ENCODE measurements at regions not wholly inside any gene's neighbourhood (a gene's known extent, or its start where the extent isn't known, plus 50 kb on each side); places are given as distances from the start of the nearest gene placed in this dataset.

DNA sequence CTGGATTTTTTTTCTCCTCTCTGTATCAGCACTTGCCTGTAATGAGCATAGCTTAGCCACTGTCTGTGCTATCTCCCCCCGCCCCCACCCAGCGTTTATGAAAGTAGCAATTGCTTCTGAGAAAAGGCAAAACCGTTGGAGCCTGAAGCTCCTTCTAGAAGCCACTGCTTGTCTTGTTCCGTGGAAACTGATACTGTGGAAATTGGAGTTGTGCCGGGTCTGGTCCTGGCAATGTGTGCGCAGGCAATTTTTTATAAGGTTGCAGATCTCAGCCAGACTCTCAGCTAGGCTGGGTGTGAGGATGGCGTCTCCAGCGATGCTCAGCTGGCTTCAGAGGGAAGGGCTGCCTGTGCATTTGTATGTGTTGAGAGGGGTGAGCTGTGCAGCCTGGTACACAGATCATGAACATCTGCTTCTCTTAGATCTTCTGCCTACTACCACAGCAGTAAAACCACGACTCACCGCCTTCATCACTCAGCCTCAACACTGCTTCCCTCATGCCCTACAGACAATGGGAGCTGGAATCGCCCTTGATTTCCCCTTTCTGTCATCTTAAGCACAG lies 72.4 kb upstream of the GTSF1L start:
- DNase-seq, result no peak

GRCh38 chr20:43798291-43799149 lies 71.7 kb upstream of the GTSF1L start:
- no peak for DNase-seq

- DNase-seq, result no peak
These were observed 67.5 kb upstream of the GTSF1L start for GRCh38 chr20:43794326-43794725.

DNA sequence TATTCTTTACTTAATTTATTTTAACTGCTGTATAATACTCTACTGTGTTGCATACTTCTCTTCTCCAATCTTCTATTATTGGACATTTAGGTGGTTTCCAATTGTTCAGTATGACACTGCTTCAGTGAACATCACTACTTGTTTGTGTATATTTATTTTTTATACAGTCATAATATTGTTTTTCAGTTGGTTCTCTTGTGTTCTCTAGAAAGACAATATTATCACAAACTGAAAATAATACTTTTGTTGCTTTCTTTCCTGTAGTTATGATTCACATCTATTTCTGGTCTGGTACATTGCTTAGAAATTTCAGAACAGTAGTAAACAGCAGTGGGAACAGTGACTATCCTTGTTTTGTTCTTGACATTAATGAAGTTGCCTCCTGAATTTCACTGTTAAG lies 62.8 kb upstream of the GTSF1L start:
- DNase-seq, result no peak

- no peak for DNase-seq
These were observed 61.1 kb upstream of the GTSF1L start for GRCh38 chr20:43787937-43788336.

DNA sequence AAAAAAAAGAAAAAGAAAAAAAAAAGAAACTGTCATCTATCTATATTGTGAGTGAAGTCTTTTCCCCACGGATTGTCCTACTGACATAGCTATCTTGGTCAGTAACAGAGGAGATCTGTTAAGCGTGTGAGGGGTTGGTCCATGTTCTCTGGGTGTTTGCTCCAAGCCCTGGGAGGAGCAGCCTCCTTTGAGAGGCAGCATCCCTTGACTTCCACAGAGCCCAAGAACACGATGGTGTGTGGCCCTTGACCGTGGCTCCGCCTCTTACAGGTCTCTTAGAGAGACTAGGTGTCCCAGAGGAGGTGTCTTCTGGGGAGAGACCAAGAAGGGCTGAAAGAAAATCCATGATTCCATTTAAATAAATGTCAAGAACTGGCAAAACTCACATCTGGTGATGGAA lies 60.1 kb upstream of the GTSF1L start:
- DNase-seq, result no peak

GRCh38 chr20:43781215-43781614 lies 54.4 kb upstream of the GTSF1L start:
- no peak for DNase-seq

DNA sequence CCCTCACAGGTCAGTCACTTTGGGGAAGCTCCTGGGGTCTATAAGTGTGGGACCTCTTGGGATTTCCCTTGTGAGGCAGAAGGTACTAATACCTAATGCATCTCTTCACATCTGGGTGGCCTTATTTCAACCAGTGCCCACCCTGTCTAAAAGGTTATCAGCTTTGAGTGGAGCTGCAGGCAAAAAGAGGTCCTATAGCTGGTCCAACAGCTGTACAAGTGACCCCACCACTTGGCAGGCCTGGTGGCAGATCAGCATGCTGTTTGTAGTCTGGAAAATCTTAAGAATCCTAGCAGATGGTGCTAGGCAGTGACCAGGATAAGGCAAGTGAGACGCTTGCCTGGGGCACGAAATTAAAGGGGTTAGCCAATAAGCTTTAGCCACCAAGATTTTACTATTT lies 51.6 kb upstream of the GTSF1L start:
- no peak for DNase-seq

GRCh38 chr20:43776691-43777090 lies 49.9 kb upstream of the GTSF1L start:
- DNase-seq, result no peak

All from COR-L47 (cell line).